ENCODE measurements at regions not wholly inside any gene's neighbourhood (a gene's known extent, or its start where the extent isn't known, plus 50 kb on each side); places are given as distances from the start of the nearest gene placed in this dataset.

DNA sequence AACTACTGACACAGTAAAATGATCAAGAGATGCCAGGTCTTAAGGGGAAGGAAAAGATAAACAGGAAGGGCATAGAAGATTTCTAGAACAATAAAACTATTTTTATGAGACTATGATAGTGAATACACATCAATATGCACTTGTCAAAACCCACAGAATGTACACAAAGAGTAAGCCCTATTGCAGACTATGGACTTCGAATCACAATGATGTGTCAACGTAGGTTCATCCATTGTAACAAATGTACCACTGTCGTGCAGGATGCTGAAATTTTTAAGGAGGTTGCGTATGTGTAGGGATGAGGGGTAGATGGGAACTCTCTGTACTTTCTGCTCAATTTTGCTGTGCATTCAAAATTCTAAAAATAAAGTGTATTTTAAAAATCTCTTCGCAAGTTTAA lies 171.9 kb downstream of the KLF12 start:
- no peak for DNase-seq

DNA sequence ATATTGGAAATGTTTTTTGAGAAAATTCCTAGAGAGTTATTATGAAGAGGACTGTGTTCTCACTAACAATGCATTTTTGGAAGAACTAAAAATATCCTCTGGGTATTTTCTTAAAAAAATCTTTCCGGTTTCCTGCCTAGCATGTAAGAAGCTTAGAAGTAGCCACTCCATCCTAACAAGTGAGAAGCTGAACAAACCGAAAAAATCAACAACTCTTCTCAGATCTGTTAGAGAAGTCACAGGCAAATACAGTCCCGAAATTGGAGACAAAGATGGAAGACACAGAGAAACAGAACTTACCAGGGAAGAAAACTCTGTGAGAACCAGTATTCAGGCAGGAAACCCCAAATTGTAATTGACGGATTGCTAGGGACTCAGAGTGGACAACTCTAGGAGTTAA lies 173.0 kb downstream of the KLF12 start:
- DNase-seq: no peak

DNA sequence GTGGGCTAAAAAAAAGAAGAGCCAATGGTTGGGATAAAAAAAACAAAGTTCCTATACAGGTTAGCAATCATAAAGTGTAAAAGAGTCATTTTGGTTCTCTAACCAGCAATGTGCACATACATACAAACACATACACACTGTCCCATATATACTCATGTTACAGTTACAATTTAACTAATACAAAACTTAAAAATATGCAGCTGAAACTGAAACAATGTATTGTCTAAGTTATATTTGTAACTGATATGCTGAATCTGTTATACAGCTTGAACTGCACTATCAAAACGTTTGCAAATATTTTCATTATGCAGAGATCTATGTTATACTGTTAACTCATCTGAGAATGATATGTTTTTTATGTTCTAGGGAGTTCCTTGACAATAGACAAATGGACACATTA lies 173.7 kb downstream of the KLF12 start:
- DNase-seq: no peak

DNA sequence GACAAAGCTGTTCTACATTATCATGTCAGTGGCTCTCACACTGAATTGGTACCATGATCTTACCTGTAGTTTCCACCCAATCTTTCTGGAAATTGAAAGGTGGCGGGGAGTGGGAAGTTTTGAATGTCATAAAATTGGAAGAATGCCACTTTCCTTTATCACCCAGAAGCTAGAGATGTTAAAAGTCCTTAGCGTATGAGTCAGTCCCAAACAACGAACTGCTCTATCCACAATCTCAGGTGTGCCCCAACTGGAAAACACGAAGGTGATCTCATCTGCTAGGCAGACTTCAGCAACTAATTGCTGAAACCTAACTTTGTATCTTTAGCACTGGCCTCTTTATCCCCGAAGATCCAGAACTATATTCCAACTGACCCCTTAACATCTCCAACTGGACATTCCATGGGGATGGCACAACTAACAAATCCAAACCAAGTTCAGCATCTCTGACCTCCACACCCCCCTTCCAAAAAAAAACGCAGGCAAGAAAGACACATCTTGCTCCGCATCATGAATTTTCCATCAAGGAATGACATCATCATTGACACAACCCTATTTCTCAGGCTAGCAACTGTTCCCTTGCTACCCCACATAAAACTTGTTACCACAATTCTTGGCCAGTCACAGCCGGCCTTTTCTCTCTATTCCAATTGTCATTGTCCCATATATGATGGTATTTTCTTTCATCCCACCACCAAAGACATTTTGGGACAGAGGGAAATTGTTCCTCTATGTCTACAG lies 175.4 kb downstream of the KLF12 start:
- DNase-seq: no peak

DNA sequence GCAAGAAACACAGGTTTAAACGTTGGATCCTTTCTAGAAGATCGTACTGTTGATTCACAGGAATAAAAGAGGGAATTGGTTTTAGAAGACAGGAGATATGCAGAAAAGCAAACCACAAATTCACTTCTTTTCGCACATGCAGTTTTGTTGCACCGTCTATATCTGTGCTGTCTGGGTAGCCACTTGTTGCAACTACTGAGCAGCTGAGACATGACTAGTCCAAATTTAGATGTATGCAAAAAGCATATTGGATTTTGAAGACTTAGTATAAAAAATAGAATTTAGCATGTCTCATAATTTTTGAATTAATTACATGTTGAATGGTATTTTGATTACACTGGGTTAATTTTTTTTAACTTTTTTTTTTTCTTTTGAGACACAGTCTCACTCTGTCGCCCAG lies 176.3 kb downstream of the KLF12 start:
- no peak for DNase-seq

DNA sequence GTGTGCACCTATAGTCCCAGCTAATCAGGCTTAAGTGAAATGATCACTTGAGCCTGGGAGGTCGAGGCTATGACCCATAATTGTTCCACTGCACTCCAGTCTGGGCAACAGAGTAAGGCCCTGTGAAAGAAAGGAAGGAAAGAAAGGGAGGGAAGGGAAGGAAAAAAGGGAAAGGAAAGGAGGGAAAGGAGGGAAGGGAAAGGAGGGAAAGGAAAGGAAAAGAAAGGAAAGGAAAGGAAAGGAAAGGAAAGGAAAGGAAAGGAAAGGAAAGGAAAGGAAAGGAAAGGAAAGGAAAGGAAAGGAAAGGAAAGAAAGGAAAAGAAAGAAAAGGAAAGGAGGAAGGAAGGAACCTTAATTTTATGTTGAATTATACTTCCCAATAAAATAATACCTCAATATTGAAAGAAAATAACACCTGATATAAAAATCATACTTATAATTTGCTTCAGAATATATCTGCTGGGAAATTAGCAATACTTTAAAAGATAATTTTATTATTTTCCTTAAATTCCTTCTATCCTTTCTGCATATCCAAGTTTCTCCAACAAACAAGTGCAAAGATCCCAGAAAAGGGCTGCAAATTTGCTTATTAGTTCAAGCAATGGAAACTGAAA lies 177.3 kb downstream of the KLF12 start:
- DNase-seq: no peak

DNA sequence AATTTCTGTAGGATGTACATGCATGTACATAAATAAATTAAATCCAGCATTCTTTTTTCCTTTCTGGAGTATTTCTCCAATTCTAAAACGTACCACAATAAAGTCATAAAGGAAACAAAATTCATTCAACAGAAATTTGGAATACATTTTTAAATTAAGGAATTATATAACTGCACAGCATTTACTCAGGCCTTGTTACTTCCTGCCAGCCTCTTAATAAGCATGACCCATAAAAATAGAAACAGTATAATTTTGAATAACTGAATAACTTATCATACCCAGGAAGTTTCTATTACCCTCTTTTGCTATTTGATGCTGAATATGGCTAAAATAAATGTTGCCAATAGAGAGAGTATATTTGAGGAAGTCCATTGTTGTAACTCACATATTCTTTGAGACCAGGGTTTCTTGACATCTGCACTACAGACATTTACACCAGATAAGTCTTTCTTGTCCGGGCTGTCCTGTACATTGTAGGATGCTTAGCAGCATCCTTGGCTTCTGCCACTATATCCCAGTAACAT lies 178.2 kb downstream of the KLF12 start:
- DNase-seq: no peak

DNA sequence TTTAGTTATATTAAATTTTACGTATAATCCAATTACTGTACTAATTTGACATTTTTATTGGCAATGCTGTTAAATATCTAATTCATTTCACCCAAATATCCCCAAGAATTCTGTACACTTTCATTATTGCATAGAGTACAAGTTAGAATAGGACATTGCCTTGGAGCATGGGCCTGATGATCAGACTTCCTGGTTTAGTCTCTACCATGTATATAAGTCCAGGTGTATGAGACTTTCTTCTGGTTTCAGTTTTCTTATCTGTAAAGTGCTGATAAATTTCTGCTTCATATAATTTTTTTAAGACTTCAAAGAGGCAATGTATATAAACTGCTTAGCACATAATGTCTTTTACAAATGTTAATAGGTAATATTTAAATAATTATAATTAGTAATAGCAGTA lies 179.4 kb downstream of the KLF12 start:
- no peak for DNase-seq

DNA sequence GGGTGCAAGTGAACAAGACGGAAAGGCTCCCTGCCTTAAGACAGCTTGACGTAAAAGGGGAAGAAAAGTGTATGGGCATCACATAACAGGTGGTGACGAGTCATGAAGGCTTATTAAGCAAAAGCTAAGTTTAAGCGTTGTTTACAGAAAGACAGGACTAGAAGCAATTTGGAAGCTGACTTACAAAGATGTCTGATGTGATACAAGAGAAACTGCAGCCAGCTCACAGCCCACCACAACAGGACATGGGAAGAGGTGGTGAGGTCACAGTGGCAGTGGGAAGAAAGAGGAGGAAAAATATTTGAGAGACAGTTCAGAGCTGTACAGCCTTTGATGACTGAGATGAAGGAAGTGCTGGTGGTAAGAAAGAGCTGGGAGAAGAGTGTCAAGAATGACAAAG lies 181.6 kb downstream of the KLF12 start:
- DNase-seq: peak; percentile 54

DNA sequence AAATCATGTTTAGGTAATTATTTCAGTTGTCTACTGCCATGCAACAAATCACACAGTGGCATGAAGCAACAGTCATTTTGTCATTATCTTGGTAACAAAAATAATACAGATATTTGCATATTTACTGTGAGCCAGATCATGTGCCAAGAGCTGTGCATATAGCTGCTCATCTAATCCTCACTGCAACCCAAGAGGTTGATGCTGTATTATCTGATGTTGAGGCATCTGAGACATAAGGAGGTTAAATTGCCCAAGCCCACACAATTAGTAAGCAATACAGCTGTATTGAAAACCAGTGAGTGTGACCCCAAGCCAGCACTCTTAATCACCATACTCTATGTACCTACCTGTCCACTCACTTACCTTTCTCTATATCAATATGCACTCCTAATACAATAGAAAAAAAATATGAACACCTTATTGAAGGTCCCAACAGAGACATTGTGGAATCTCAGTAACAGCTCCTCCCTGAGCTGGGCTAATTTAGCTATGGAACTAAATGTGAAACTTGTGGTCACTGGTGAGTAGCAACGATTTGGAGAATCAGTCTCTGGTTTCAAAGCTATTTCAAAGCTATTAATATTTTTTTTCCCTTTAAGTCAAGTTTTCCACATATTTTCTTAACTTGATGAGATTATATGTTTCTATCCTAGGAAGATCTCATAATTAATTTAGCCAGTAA lies 185.2 kb downstream of the KLF12 start:
- no peak for DNase-seq

DNA sequence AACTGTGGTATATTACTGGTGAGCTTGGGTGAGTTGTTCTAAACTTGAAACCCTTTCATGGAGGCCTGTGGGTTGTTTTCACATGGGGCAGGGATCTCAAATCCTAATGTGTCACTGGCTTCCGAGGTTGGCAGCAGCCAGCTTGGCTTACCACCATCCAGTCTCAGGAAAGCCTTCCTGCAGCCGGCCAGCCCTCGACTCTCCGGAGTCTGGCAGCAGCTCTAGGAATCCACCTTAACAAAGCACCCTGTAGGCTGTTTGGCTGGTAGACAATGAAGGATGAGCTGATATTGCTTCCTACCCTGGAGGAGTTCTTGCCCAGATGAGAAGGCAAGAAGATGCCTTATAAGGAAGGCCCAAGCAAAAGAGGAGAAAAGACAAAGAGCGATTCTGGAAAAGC lies 188.3 kb downstream of the KLF12 start:
- no peak for DNase-seq

DNA sequence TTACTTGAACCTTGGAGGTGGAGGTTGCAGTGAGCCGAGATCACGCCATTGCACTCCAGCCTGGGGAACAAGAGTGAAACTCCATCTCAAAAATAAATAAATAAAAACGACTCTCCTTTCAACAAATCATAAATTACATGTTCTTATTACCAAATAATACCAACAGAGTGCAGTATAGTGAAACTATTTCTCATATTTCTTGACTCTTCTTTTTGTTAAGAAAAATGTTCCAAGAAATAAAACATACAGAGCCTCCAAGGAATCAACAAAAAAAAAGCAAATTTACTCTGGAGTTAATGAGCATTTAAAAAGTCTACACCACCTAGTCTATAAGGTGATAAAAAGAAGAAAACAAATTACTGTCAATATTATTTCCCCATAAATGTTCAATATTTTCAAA lies 188.8 kb downstream of the KLF12 start:
- no peak for DNase-seq

DNA sequence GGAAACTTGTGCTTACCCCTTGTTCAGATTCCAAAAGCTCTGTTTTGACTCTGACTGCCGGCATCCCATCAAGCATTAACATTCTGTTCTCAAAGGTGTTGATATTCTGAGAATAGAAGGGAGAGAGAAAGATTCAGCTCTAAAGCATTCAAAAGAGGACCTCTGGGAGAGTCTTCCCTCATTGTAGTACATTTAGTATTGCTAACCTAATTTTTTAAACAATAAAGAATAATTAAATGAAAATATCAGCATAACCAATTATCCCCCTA lies 190.3 kb downstream of the KLF12 start:
- no peak for DNase-seq

DNA sequence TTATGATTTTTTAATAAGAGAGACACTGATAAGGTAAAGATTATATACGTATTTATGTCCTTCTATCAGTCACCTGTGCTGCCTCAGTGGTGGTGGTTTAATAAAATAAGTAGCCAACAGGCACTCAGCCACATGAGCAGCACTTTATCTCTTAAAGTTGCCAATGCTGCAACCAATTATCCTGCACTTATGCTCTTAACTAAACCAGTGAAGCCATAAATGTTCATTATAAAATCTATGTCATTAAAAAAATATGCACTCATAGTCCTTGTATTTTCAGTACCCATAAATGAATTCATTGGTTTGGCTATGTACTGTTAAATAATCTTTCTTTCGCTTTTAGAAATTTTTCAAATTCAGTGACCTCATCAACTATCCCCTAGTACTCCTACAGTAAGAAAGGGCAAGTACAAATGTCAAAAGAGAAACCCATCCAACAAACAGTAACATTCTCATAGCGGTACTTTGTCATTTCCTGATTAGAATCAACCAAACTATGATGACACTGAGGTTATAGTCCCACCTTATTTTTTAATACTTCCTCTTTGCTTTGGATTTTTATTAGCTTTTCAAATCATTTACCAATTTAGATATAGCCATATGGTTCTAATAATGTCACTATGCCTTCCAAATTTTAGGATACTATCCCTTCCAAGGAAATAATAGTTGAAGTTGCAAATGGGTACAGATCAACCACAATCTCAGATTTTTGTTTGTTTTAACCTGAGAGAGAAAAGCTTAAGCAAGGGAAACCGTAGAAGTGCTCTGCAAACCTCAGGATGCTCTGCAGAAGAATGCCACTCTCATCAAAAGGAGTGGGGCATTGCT lies 190.9 kb downstream of the KLF12 start:
- no peak for DNase-seq

DNA sequence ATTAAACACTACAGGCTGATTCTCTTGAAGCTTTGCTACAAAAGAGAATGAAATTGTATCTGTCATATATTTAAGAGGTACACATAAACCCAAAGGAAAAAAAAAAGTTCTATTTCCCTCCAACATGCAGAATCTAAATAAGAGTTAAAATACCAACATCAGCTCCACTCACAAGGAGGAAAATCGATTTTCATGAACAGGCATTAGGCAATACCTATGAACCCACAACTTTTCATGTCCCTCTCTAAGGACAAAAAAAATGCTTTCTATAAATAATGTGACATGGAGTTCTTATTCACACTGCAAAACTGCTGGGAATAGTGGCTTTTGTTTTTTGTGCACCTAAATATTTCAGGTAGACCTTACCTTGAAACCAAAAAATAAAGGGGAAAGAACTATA lies 192.5 kb downstream of the KLF12 start:
- DNase-seq: no peak

DNA sequence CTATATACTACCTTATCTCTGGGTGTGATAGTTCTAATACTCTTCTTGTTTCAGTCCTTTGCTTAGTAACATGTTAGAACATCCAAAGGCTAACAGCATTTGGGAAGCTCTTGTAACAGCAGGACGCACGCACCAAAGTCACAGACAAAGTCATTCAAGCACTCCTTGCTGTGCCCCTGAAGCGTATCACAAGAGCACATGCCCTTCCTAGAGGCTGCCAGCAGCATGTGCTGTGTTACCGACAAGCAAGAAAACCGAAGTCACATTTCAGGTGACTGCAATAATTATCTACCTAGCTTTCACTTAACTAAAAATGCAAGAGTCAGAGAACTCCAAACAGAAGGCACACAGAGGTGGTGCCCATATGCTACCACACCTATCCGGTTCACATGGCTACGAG lies 194.1 kb downstream of the KLF12 start:
- DNase-seq: no peak

DNA sequence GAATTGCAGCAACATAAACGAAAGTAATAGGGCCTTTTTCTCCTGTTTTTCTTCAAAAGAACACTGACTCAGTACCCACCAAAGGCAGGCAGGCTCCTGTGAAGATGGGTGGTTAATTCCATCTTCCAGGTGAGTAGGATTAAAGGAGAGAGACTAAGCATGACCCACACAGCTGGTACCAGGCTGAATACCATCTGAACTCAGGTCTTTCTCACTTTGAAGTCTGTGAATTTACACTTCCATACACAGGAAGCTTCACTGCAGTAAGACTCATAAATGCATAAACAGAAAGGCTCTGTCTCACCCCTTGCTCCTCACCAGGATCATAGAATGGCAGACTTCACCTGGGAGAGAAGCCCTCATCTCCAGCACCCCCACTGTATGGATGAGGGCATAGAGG lies 194.6 kb downstream of the KLF12 start:
- DNase-seq: no peak

DNA sequence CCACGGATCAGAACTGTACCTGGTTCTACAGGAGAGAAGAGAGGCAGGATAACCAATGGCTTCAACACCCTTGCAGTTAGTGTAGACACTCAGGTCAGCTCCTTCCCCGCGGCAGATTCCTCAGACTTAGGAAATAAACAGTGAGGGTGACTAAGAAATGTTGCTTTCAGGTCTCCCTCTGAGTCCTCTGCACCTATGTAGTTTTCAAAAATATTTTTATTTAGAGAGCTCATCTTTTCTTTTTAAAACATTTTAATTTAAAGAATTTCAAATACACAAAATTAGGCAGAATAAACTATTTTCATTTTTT lies 195.2 kb downstream of the KLF12 start:
- DNase-seq: no peak

DNA sequence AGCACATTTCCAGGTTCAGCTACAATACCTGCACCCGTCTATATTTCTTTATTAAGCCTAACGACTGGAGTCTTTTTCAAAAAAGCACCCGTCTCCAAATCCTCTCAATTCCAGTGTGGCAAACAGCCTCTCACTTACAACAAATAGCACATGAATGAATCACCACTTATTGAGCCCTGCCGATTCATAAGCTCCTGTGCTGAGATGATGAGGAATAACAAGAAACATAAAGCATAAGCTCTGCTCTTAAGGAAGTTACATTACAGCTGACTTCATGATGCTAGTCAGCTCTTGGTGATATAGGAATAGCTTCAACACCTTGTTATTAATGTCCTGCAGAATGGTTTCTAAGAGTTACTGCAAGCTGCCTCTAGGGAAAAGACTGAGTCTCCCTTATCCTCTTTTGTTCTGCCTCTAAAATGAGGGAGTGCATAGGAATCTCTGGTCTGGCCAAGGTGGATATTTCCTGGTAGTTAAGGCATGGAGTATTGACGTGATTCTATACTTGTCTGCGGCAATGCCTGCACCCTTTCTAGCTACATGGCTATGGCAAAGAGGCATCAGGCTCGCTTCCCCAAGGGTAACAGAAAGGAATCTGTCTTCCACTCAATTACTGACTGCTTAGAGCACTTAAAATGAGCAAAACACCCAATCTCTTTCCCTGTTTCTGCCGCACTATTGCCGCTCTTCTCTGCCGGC lies 195.7 kb downstream of the KLF12 start:
- DNase-seq: peak; percentile 89

DNA sequence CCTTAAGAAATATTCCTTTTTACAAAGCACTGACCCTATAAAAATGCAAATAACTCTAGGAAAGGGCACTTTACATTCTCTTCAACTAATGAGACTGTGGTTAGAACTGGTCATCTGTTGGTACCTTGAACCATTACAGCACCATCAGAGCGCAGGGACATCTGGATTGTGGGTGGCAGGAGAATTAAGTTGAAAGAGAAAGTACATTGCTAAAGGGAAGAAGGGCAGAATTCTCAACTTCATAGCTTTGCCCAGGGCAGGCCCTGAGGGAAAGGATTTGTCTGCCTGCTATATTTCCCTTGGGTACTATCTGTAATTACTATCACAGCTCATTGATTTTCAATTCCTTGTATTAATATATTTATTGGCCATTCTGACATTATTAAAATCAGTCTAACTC lies 196.8 kb downstream of the KLF12 start:
- DNase-seq: no peak

DNA sequence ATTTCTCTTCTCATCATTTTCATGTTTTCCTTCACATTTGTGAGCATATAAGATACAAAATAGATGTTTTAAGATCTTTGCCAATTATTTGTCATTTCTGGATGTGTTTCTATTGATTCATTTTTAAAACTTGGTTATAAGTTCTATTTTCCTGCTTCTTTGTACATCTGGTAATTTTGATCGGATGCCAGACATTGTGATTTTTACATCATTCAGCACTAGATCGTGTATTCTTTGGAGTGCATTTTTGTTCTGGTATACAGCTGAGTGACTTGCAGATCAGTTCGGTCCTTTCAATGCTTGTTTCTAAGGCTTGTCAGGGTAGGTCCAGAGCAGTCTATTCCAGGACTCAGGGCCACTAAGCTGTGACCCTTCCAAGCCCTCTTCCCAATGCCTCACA lies 198.2 kb downstream of the KLF12 start:
- DNase-seq: no peak

DNA sequence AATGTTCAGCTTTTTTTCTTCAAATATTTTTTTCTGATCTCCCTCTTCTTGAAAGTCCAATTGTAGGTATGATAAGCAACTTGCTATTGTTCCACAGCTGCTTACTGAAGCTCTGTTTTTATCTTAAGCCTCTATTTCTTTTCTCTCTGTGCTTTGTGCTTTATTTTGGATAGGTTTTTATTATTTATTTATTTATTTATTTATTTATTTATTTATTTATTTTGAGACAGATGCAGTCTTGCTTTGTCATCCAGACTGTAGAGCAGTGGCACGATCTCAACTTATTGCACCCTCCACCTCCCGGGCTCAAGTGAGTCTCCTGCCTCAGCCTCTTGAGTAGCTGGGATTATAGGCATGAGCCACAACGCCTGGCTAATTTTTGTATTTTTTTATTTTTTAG lies 199.4 kb downstream of the KLF12 start:
- DNase-seq: no peak

DNA sequence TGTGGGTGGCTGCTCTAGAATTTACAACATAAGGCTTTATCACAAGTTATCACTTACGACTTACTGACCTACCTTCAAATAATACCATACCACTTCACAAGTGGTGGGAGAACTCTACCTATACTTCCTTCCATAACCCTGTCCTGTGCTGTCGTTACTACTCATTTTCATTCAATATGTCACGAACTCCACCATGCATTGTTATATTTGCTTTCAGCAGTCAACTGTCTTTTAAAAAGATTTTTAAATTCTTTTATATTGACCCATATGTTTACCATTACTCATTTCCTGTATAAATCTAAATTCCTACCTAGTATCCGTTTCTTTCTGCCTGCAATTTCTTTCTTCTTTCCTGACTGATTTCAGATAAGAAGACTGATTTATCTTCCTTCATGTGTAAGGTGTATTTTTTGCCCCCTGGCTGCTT lies 200.0 kb downstream of the KLF12 start:
- DNase-seq: no peak

Measured in fibroblast of skin of scalp (primary cell).